OCI-LY1 (cell line): ENCODE measurements at regions not wholly inside any gene's neighbourhood (a gene's known extent, or its start where the extent isn't known, plus 50 kb on each side); places are given as distances from the start of the nearest gene placed in this dataset.

Source experiments
- H2AFZ ChIP-seq: fragments of 200-600 bp; sonication (generic), shearing (Covaris generic); 2 replicates; pipeline ENCODE4 v1.6.0; 2014; ENCODE audit warnings: antibody characterized with exemption, mild to moderate bottlenecking, low read length
- H3F3A ChIP-seq: fragments of 200-600 bp; sonication (generic), shearing (Covaris generic); 2 replicates; pipeline ENCODE4 v1.6.0; 2014; ENCODE audit warnings: mild to moderate bottlenecking, antibody characterized with exemption, low read length, moderate library complexity; ENCODE audit not compliant: insufficient read depth
- H3K27ac ChIP-seq: fragments of 200-600 bp; sonication (generic); 2 replicates; pipeline ENCODE4 v1.5.1; 2014; ENCODE audit warnings: low read length, mixed run types, mild to moderate bottlenecking, low read depth; ENCODE audit not compliant: poor library complexity, severe bottlenecking
- H3K27me3 ChIP-seq: fragments of 200-600 bp; sonication (generic); 2 replicates; pipeline ENCODE4 v1.6.0; 2014; ENCODE audit warnings: antibody characterized with exemption, mild to moderate bottlenecking, low read length, moderate library complexity; ENCODE audit not compliant: insufficient read depth
- H3K36me3 ChIP-seq: fragments of 200-600 bp; sonication (generic); 2 replicates; pipeline ENCODE4 v1.6.1; 2014; ENCODE audit warnings: mild to moderate bottlenecking, antibody characterized with exemption, low read length, moderate library complexity, mixed read lengths; ENCODE audit not compliant: insufficient read depth
- H3K4me1 ChIP-seq: fragments of 200-600 bp; sonication (generic); 2 replicates; pipeline ENCODE4 v1.5.1; 2014; ENCODE audit warnings: mild to moderate bottlenecking, low read length, moderate library complexity; ENCODE audit not compliant: insufficient read depth, severe bottlenecking
- H3K4me2 ChIP-seq: fragments of 200-600 bp; sonication (generic), shearing (Covaris generic); 2 replicates; pipeline ENCODE4 v1.6.1; 2014; ENCODE audit warnings: low read length
- H3K4me3 ChIP-seq: fragments of 200-600 bp; sonication (generic); 2 replicates; pipeline ENCODE4 v1.5.1; 2014; ENCODE audit warnings: low read length, low read depth, mild to moderate bottlenecking, mixed read lengths; ENCODE audit not compliant: poor library complexity, severe bottlenecking
- H3K79me2 ChIP-seq: fragments of 200-600 bp; shearing (Covaris generic); 2 replicates; pipeline ENCODE4 v1.6.1; 2016; ENCODE audit warnings: mixed run types, low read length, mixed read lengths; ENCODE audit not compliant: insufficient read depth
- H3K9ac ChIP-seq: fragments of 200-600 bp; sonication (generic), shearing (Covaris generic); 2 replicates; pipeline ENCODE4 v1.6.1; 2014; ENCODE audit warnings: mild to moderate bottlenecking, low read length, mixed read lengths
- H3K9me2 ChIP-seq: fragments of 200-600 bp; sonication (generic), shearing (Covaris generic); 2 replicates; pipeline ENCODE4 v1.6.1; 2014; ENCODE audit warnings: low read depth, mild to moderate bottlenecking, low read length, mixed read lengths
- H3K9me3 ChIP-seq: fragments of 200-600 bp; shearing (Covaris generic); 2 replicates; pipeline ENCODE4 v1.6.1; 2014; ENCODE audit warnings: low read length, mixed read lengths
- H4K20me1 ChIP-seq: fragments of 200-600 bp; sonication (generic), shearing (Covaris generic); 2 replicates; pipeline ENCODE4 v1.6.0; 2016; ENCODE audit warnings: mild to moderate bottlenecking, low read length; ENCODE audit not compliant: insufficient read depth
- CTCF ChIP-seq: fragments of 200-600 bp; sonication (generic), shearing (Covaris generic); IDR thresholded peaks from 2 replicates; pipeline ENCODE4 v1.5.1; 2017; ENCODE audit warnings: mild to moderate bottlenecking, antibody characterized with exemption, low read length, moderate library complexity, mixed read lengths
- EZH2 ChIP-seq: fragments of 200-600 bp; sonication (generic), shearing (Covaris generic); IDR thresholded peaks from 2 replicates; pipeline ENCODE4 v1.8.0; 2017; ENCODE audit warnings: borderline replicate concordance, mixed run types, mild to moderate bottlenecking, antibody characterized with exemption, low read length, moderate library complexity, mixed read lengths

GRCh38 chr16:59567496-59567895, 833.4 kb upstream of the GOT2 start:
- H3K9me3 ChIP-seq: no peaks in the 10 kb centered on the region
- no peaks in the 10 kb centered on the region for H4K20me1 ChIP-seq
- H3K4me2 ChIP-seq: no peak overlapping the region
- H3K79me2 ChIP-seq: no peaks in the 10 kb centered on the region
- H3K9me2 ChIP-seq: no peaks in the 10 kb centered on the region
- H3K36me3 ChIP-seq: no peaks in the 10 kb centered on the region
- H3K27me3 ChIP-seq: no peaks in the 10 kb centered on the region
- no peak overlapping the region for H3K9ac ChIP-seq
- no peak overlapping the region for H2AFZ ChIP-seq
- H3F3A ChIP-seq: no peaks in the 10 kb centered on the region
- H3K4me1 ChIP-seq: no peaks in the 10 kb centered on the region
- H3K4me3 ChIP-seq: no peak overlapping the region
- no peak overlapping the region for H3K27ac ChIP-seq
- no peak for TF ChIP-seq CTCF
- no peak for TF ChIP-seq EZH2

GRCh38 chr16:59566446-59566845, 832.3 kb upstream of the GOT2 start:
- H3K27ac ChIP-seq: no peak overlapping the region

GRCh38 chr16:59558679-59559078, 824.6 kb upstream of the GOT2 start:
- Histone ChIP-seq H3K4me2 (no peak overlapping the region), H4K20me1 (no peaks in the 10 kb centered on the region), H3K9me3 (no peaks in the 10 kb centered on the region), H3K27ac (no peak overlapping the region), H3K79me2 (no peaks in the 10 kb centered on the region), H3K27me3 (no peaks in the 10 kb centered on the region), H2AFZ (no peak overlapping the region), H3K9ac (no peak overlapping the region), H3K9me2 (no peaks in the 10 kb centered on the region), H3F3A (no peaks in the 10 kb centered on the region), H3K36me3 (no peaks in the 10 kb centered on the region), H3K4me3 (no peak overlapping the region), H3K4me1 (no peaks in the 10 kb centered on the region)
- TF ChIP-seq CTCF (no peak), EZH2 (no peak)

More at GRCh38 chr16:59566446-59566845, 832.3 kb upstream of the GOT2 start:
- H3K9me3 ChIP-seq: no peaks in the 10 kb centered on the region
- H2AFZ ChIP-seq: no peak overlapping the region
- TF ChIP-seq CTCF (no peak), EZH2 (no peak)
- no peaks in the 10 kb centered on the region for H4K20me1 ChIP-seq
- H3K4me3 ChIP-seq: no peak overlapping the region
- H3K79me2 ChIP-seq: no peaks in the 10 kb centered on the region
- no peak overlapping the region for H3K4me2 ChIP-seq
- H3K36me3 ChIP-seq: no peaks in the 10 kb centered on the region
- no peaks in the 10 kb centered on the region for H3K9me2 ChIP-seq
- no peaks in the 10 kb centered on the region for H3K4me1 ChIP-seq
- H3K9ac ChIP-seq: no peak overlapping the region
- H3K27me3 ChIP-seq: no peaks in the 10 kb centered on the region
- no peaks in the 10 kb centered on the region for H3F3A ChIP-seq
